Endothelial cell of umbilical vein (primary cell): ENCODE measurements at regions not wholly inside any gene's neighbourhood (a gene's known extent, or its start where the extent isn't known, plus 50 kb on each side); places are given as distances from the start of the nearest gene placed in this dataset.

Experiments
- CTCF ChIP-seq, 2 donors: IDR thresholded peaks; 1 replicate in 1 of 2; 2 replicates in 1 of 2; pipeline ENCODE4 v1.5.1; 2011; ENCODE audit warnings: low read length in 2 of 2, mild to moderate bottlenecking in 2 of 2, moderate library complexity in 2 of 2, control low read depth in 1 of 2, inconsistent platforms in 1 of 2, low read depth in 1 of 2; ENCODE audit not compliant: insufficient read depth in 1 of 2; ENCODE audit errors: extremely low read depth in 1 of 2
- EZH2 ChIP-seq: IDR thresholded peaks from 2 replicates; pipeline ENCODE4 v1.6.1; 2012; ENCODE audit warnings: borderline replicate concordance, low read depth, mild to moderate bottlenecking, moderate library complexity, low read length, inconsistent platforms; ENCODE audit not compliant: severe bottlenecking
- MAX ChIP-seq: IDR thresholded peaks from 2 replicates; pipeline ENCODE4 v1.6.1; 2011; ENCODE audit not compliant: insufficient read depth, insufficient read length
- POLR2A ChIP-seq: IDR thresholded peaks from 2 replicates; pipeline ENCODE4 v1.6.1; 2012; ENCODE audit warnings: low read depth, mild to moderate bottlenecking, control low read depth, low read length
- POLR2AphosphoS5 ChIP-seq: IDR thresholded peaks from 2 replicates; pipeline ENCODE4 v1.6.1; 2012; ENCODE audit warnings: low read depth, mild to moderate bottlenecking, control low read depth, low read length, moderate library complexity; ENCODE audit not compliant: insufficient read depth

GRCh38 chr15:79184465-79184892 is 93.9 kb upstream of the RASGRF1 start:
- peak; percentile 83 to 86 for TF ChIP-seq CTCF (IDR thresholded peaks at IDR 0.05; ENCODE audit: extremely low read depth in 1 of 2, insufficient read depth in 1 of 2, low read depth in 1 of 2, low read length in 2 of 2)
- TF ChIP-seq POLR2A: no peak
- no peak for TF ChIP-seq POLR2AphosphoS5
- no peak for TF ChIP-seq MAX
- no peak for TF ChIP-seq EZH2
